GM23338 (cell line): ENCODE measurements at regions not wholly inside any gene's neighbourhood (a gene's known extent, or its start where the extent isn't known, plus 50 kb on each side); places are given as distances from the start of the nearest gene placed in this dataset.

Experiments
- ATAC-seq: fragments of 200-7000 bp; cut with Tn5 transposase; 3 replicates; pipeline ENCODE4 v1.9.1; 2020
- DNase-seq: peaks from one replicate; pipeline ENCODE4 v3.0.0-alpha.2; 2015; ENCODE audit warnings: low spot score
- H2AFZ ChIP-seq: fragments of 200-600 bp; sonication (generic); 2 replicates; pipeline ENCODE4 v1.8.0; 2016; ENCODE audit warnings: antibody characterized with exemption, mild to moderate bottlenecking, moderate library complexity
- H3F3A ChIP-seq: fragments of 200-600 bp; sonication (generic); replicated peaks from 2 replicates; pipeline ENCODE4 v1.8.0; 2017; ENCODE audit warnings: antibody characterized with exemption, mixed run types, low read depth
- H3K27ac ChIP-seq: fragments of 200-600 bp; sonication (generic); 2 replicates; pipeline ENCODE4 v1.6.1; 2016; ENCODE audit warnings: low read depth
- H3K27me3 ChIP-seq: fragments of 200-600 bp; sonication (generic); 2 replicates; pipeline ENCODE4 v1.8.0; 2016; ENCODE audit warnings: mild to moderate bottlenecking, mixed run types, moderate library complexity; ENCODE audit not compliant: insufficient read depth
- H3K36me3 ChIP-seq: fragments of 200-600 bp; sonication (generic); 2 replicates; pipeline ENCODE4 v1.8.0; 2016; ENCODE audit warnings: mild to moderate bottlenecking; ENCODE audit not compliant: insufficient read depth
- H3K4me1 ChIP-seq: fragments of 200-600 bp; sonication (generic); 2 replicates; pipeline ENCODE4 v1.8.0; 2016; ENCODE audit warnings: mild to moderate bottlenecking, moderate library complexity; ENCODE audit not compliant: insufficient read depth
- H3K4me2 ChIP-seq: fragments of 200-600 bp; sonication (generic); 2 replicates; pipeline ENCODE4 v1.7.1; 2017; ENCODE audit warnings: mixed run types
- H3K4me3 ChIP-seq: fragments of 200-600 bp; sonication (generic); 2 replicates; pipeline ENCODE4 v1.6.1; 2016; ENCODE audit warnings: mixed run types
- H3K79me2 ChIP-seq: fragments of 200-600 bp; sonication (generic); replicated peaks from 2 replicates; pipeline ENCODE4 v1.8.0; 2017; ENCODE audit warnings: mild to moderate bottlenecking; ENCODE audit not compliant: insufficient read depth
- H3K9me2 ChIP-seq: fragments of 200-600 bp; sonication (generic); 2 replicates; pipeline ENCODE4 v1.8.0; 2017; ENCODE audit not compliant: insufficient read depth
- H4K20me1 ChIP-seq: fragments of 200-600 bp; sonication (generic); replicated peaks from 2 replicates; pipeline ENCODE4 v1.8.0; 2017; ENCODE audit warnings: mild to moderate bottlenecking; ENCODE audit not compliant: insufficient read depth
- H3K27ac Mint-ChIP-seq: 2 replicates; pipeline ENCODE4 v1.8.0; 2020; ENCODE audit warnings: inconsistent platforms, mild to moderate bottlenecking, moderate library complexity, mixed read lengths
- H3K27me3 Mint-ChIP-seq: 3 replicates; pipeline ENCODE4 v1.8.0; 2022; ENCODE audit warnings: low read depth, mild to moderate bottlenecking, moderate library complexity, mixed read lengths, inconsistent platforms; ENCODE audit not compliant: insufficient read depth, poor library complexity
- H3K36me3 Mint-ChIP-seq: 3 replicates; pipeline ENCODE4 v1.8.0; 2021; ENCODE audit warnings: low read depth, mild to moderate bottlenecking, inconsistent platforms, moderate library complexity, mixed read lengths
- H3K4me1 Mint-ChIP-seq: 3 replicates; pipeline ENCODE4 v1.8.0; 2020; ENCODE audit warnings: mild to moderate bottlenecking, inconsistent platforms, mixed read lengths
- H3K4me3 Mint-ChIP-seq: 3 replicates; pipeline ENCODE4 v1.8.0; 2021; ENCODE audit warnings: moderate library complexity, mild to moderate bottlenecking, inconsistent platforms, mixed read lengths
- H3K9me3 Mint-ChIP-seq: 3 replicates; pipeline ENCODE4 v1.8.0; 2020; ENCODE audit warnings: moderate library complexity, mild to moderate bottlenecking, inconsistent platforms, mixed read lengths
- CREB1 ChIP-seq: fragments of 250-450 bp; sonication (Bioruptor Pico); IDR thresholded peaks from 2 replicates; pipeline ENCODE4 v1.5.0; 2020; ENCODE audit warnings: low read depth, mild to moderate bottlenecking, moderate library complexity
- EZH2 ChIP-seq: fragments of 200-600 bp; sonication (generic); IDR thresholded peaks from one replicate; pipeline ENCODE4 v1.8.0; 2017; ENCODE audit warnings: antibody characterized with exemption, mild to moderate bottlenecking, low read depth; ENCODE audit not compliant: unreplicated experiment
- EZH2phosphoT487 ChIP-seq: fragments of 200-600 bp; sonication (generic); IDR thresholded peaks from one replicate; pipeline ENCODE4 v1.8.1; 2018; ENCODE audit warnings: antibody characterized with exemption; ENCODE audit not compliant: unreplicated experiment
- JUNB ChIP-seq: IDR thresholded peaks from one replicate; pipeline ENCODE4 v1.6.1; 2016; ENCODE audit warnings: antibody characterized with exemption; ENCODE audit not compliant: unreplicated experiment
- POLR2AphosphoS5 ChIP-seq: IDR thresholded peaks from 2 replicates; pipeline ENCODE4 v1.6.1; 2016; ENCODE audit warnings: antibody characterized with exemption, low read depth
- STAT1 ChIP-seq: IDR thresholded peaks from one replicate; pipeline ENCODE4 v1.6.1; 2016; ENCODE audit warnings: antibody characterized with exemption; ENCODE audit not compliant: unreplicated experiment
- ZNF114 ChIP-seq: fragments of 250-450 bp; sonication (Bioruptor Pico); IDR thresholded peaks from 2 replicates; pipeline ENCODE4 v1.5.0; 2020; ENCODE audit warnings: mild to moderate bottlenecking, moderate library complexity
- ZNF331 ChIP-seq: fragments of 250-450 bp; sonication (Bioruptor Pico); IDR thresholded peaks from 2 replicates; pipeline ENCODE4 v1.5.0; 2020; ENCODE audit warnings: low read depth, mild to moderate bottlenecking, moderate library complexity
- TF ChIP-seq, protein P1 (sequence below), 2 experiments: fragments of 200-600 bp in 1 of 2; sonication (generic) in 1 of 2; conservative IDR thresholded peaks; 2 replicates each; pipeline versions ENCODE4 v1.5.1 to v1.6.1; 2016 to 2017; ENCODE audit warnings: antibody characterized with exemption in 2 of 2, low read depth in 2 of 2, mild to moderate bottlenecking in 2 of 2, moderate library complexity in 1 of 2
- TF ChIP-seq, protein P2 (sequence below): IDR thresholded peaks from 2 replicates; pipeline ENCODE4 v1.6.1; 2016; ENCODE audit warnings: antibody characterized with exemption
- TF ChIP-seq, protein P3 (sequence below): fragments of 250-450 bp; sonication (Bioruptor Pico); IDR thresholded peaks from 2 replicates; pipeline ENCODE4 v1.5.0; 2020; ENCODE audit warnings: mild to moderate bottlenecking, moderate library complexity
- TF ChIP-seq, protein P4 (sequence below): IDR thresholded peaks from one replicate; pipeline ENCODE4 v1.6.1; 2018; ENCODE audit warnings: antibody characterized with exemption; ENCODE audit not compliant: unreplicated experiment

DNA sequence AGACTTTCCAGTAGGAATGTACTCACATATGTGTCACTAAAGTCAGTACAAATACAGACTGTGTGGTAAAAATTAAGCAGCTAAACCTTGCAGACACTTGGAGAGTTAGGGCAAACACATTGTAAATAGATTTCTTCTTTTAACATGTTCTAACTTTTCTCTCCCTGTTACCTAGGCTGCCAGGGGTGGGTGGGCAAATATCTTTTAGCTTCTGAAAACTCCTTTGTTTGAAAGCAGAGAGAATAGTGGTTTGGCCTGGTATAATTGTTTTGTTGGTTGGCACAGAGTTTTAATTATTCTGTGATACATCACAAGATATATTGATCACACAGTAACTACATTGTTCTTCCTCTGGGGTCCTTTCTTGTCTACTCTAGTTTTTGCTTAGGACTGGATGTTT, 289.8 kb upstream of the DACH1 start:
- Histone ChIP-seq H3K27me3 (no peaks in the 10 kb centered on the region), H3K27ac (no peak overlapping the region), H2AFZ (no peak overlapping the region), H3F3A (no peaks in the 10 kb centered on the region), H3K4me1 (peaks cover 5% of the 10 kb centered on the region; the same call in 1 of the 2 replicates), H3K79me2 (no peaks in the 10 kb centered on the region), H3K9me2 (0 out of 2 replicates have a peak, but pooled peaks cover 2% of the 10 kb centered on the region), H4K20me1 (no peaks in the 10 kb centered on the region), H3K4me3 (no peak overlapping the region), H3K4me2 (no peak overlapping the region), H3K36me3 (no peaks in the 10 kb centered on the region)
- Mint-ChIP-seq H3K4me1 (peaks cover 4% of the 10 kb centered on the region; the same call in 2 of the 3 replicates), H3K27me3 (peaks cover 2% of the 10 kb centered on the region), H3K9me3 (no peaks in the 10 kb centered on the region), H3K27ac (no peak overlapping the region), H3K36me3 (no peaks in the 10 kb centered on the region; the same call in 2 of the 3 replicates), H3K4me3 (no peak overlapping the region)
- DNase-seq = no peak
- ATAC-seq = no peak
- TF ChIP-seq, protein P1, sequence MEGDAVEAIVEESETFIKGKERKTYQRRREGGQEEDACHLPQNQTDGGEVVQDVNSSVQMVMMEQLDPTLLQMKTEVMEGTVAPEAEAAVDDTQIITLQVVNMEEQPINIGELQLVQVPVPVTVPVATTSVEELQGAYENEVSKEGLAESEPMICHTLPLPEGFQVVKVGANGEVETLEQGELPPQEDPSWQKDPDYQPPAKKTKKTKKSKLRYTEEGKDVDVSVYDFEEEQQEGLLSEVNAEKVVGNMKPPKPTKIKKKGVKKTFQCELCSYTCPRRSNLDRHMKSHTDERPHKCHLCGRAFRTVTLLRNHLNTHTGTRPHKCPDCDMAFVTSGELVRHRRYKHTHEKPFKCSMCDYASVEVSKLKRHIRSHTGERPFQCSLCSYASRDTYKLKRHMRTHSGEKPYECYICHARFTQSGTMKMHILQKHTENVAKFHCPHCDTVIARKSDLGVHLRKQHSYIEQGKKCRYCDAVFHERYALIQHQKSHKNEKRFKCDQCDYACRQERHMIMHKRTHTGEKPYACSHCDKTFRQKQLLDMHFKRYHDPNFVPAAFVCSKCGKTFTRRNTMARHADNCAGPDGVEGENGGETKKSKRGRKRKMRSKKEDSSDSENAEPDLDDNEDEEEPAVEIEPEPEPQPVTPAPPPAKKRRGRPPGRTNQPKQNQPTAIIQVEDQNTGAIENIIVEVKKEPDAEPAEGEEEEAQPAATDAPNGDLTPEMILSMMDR (conservative IDR thresholded peaks at IDR 0.05; ENCODE audit: low read depth in 2 of 2) = no peak
- TF ChIP-seq JUNB (no peak), ZNF331 (no peak), POLR2AphosphoS5 (no peak), EZH2phosphoT487 (no peak), CREB1 (CRISPR knock-in tag) (no peak), ZNF114 (CRISPR knock-in tag) (no peak), EZH2 (no peak), STAT1 (no peak)
- TF ChIP-seq, protein P2, sequence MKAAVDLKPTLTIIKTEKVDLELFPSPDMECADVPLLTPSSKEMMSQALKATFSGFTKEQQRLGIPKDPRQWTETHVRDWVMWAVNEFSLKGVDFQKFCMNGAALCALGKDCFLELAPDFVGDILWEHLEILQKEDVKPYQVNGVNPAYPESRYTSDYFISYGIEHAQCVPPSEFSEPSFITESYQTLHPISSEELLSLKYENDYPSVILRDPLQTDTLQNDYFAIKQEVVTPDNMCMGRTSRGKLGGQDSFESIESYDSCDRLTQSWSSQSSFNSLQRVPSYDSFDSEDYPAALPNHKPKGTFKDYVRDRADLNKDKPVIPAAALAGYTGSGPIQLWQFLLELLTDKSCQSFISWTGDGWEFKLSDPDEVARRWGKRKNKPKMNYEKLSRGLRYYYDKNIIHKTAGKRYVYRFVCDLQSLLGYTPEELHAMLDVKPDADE = no peak
- TF ChIP-seq, protein P3, sequence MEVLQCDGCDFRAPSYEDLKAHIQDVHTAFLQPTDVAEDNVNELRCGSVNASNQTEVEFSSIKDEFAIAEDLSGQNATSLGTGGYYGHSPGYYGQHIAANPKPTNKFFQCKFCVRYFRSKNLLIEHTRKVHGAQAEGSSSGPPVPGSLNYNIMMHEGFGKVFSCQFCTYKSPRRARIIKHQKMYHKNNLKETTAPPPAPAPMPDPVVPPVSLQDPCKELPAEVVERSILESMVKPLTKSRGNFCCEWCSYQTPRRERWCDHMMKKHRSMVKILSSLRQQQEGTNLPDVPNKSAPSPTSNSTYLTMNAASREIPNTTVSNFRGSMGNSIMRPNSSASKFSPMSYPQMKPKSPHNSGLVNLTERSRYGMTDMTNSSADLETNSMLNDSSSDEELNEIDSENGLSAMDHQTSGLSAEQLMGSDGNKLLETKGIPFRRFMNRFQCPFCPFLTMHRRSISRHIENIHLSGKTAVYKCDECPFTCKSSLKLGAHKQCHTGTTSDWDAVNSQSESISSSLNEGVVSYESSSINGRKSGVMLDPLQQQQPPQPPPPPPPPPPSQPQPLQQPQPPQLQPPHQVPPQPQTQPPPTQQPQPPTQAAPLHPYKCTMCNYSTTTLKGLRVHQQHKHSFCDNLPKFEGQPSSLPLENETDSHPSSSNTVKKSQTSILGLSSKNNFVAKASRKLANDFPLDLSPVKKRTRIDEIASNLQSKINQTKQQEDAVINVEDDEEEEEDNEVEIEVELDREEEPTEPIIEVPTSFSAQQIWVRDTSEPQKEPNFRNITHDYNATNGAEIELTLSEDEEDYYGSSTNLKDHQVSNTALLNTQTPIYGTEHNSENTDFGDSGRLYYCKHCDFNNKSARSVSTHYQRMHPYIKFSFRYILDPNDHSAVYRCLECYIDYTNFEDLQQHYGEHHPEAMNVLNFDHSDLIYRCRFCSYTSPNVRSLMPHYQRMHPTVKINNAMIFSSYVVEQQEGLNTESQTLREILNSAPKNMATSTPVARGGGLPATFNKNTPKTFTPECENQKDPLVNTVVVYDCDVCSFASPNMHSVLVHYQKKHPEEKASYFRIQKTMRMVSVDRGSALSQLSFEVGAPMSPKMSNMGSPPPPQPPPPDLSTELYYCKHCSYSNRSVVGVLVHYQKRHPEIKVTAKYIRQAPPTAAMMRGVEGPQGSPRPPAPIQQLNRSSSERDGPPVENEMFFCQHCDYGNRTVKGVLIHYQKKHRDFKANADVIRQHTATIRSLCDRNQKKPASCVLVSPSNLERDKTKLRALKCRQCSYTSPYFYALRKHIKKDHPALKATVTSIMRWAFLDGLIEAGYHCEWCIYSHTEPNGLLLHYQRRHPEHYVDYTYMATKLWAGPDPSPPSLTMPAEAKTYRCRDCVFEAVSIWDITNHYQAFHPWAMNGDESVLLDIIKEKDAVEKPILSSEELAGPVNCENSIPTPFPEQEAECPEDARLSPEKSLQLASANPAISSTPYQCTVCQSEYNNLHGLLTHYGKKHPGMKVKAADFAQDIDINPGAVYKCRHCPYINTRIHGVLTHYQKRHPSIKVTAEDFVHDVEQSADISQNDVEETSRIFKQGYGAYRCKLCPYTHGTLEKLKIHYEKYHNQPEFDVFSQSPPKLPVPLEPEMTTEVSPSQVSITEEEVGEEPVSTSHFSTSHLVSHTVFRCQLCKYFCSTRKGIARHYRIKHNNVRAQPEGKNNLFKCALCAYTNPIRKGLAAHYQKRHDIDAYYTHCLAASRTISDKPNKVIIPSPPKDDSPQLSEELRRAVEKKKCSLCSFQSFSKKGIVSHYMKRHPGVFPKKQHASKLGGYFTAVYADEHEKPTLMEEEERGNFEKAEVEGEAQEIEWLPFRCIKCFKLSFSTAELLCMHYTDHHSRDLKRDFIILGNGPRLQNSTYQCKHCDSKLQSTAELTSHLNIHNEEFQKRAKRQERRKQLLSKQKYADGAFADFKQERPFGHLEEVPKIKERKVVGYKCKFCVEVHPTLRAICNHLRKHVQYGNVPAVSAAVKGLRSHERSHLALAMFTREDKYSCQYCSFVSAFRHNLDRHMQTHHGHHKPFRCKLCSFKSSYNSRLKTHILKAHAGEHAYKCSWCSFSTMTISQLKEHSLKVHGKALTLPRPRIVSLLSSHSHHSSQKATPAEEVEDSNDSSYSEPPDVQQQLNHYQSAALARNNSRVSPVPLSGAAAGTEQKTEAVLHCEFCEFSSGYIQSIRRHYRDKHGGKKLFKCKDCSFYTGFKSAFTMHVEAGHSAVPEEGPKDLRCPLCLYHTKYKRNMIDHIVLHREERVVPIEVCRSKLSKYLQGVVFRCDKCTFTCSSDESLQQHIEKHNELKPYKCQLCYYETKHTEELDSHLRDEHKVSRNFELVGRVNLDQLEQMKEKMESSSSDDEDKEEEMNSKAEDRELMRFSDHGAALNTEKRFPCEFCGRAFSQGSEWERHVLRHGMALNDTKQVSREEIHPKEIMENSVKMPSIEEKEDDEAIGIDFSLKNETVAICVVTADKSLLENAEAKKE (CRISPR knock-in tag) = no peak
- TF ChIP-seq, protein P4, sequence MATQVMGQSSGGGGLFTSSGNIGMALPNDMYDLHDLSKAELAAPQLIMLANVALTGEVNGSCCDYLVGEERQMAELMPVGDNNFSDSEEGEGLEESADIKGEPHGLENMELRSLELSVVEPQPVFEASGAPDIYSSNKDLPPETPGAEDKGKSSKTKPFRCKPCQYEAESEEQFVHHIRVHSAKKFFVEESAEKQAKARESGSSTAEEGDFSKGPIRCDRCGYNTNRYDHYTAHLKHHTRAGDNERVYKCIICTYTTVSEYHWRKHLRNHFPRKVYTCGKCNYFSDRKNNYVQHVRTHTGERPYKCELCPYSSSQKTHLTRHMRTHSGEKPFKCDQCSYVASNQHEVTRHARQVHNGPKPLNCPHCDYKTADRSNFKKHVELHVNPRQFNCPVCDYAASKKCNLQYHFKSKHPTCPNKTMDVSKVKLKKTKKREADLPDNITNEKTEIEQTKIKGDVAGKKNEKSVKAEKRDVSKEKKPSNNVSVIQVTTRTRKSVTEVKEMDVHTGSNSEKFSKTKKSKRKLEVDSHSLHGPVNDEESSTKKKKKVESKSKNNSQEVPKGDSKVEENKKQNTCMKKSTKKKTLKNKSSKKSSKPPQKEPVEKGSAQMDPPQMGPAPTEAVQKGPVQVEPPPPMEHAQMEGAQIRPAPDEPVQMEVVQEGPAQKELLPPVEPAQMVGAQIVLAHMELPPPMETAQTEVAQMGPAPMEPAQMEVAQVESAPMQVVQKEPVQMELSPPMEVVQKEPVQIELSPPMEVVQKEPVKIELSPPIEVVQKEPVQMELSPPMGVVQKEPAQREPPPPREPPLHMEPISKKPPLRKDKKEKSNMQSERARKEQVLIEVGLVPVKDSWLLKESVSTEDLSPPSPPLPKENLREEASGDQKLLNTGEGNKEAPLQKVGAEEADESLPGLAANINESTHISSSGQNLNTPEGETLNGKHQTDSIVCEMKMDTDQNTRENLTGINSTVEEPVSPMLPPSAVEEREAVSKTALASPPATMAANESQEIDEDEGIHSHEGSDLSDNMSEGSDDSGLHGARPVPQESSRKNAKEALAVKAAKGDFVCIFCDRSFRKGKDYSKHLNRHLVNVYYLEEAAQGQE = no peak
